ENCODE measurements at regions not wholly inside any gene's neighbourhood (a gene's known extent, or its start where the extent isn't known, plus 50 kb on each side); places are given as distances from the start of the nearest gene placed in this dataset.
"Not testable (repeated sequence)": the region's sequence is repeated elsewhere in the genome, so short reads cannot be mapped to it uniquely, and the experiment has no call there.

DNA sequence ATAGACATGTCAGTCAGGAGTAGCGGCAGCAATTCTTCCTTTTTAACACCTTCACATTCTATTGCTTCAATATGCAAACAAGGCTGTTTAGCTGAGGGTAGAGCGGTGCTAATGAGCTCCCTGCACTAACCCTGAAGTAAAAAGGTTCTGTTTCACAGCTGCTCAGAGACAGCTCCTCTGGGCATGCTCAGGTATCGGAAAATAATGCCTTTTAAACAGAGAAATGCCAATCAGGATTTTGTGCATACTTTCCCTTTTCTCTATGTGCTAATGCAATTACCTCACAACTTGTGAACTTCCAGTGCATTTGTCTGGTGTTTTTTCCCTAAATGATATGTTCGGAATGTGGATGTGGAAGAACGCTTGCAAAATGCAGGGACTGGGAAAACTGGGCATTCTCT, 307.7 kb upstream of the FZD8 start:
- no peak for DNase-seq

DNA sequence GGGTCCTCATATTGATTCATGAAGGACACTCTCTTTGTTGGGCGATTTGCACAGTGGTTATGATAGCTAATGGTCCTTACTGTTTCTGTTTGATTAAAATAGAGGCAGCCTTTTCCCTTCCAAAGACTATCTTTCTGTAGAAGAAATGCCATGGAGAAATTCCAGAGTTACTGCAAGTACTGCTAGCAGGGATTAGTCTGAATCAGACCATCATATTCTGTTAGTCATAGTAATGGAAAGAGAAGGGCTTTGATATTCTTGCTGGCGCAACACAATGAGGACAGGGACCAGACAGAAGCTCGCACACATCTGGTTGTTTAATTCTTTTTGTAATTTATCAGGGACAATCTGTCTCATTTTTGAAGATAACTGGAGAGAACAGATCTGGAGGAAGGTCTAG, 304.5 kb upstream of the FZD8 start:
- DNase-seq = no peak

DNA sequence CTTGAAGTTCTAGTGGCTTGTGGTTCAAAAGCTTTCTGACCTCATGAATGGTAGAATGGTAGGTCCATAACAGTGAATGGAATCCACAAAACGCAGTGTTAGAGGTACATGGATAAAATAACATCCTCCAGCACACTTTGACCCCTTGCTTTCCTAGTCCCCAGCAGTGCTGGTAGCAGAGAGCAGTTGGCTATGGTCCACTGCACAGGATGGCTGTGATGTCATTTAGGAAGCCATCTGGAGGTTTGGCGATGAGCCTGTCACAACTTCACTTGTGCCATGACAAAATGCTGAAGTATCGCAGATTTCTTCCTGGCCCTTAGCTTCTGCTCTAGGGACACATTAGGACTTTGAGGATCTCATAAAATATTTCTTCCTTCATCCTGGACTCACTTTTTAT, 300.0 kb upstream of the FZD8 start:
- no peak for DNase-seq

DNA sequence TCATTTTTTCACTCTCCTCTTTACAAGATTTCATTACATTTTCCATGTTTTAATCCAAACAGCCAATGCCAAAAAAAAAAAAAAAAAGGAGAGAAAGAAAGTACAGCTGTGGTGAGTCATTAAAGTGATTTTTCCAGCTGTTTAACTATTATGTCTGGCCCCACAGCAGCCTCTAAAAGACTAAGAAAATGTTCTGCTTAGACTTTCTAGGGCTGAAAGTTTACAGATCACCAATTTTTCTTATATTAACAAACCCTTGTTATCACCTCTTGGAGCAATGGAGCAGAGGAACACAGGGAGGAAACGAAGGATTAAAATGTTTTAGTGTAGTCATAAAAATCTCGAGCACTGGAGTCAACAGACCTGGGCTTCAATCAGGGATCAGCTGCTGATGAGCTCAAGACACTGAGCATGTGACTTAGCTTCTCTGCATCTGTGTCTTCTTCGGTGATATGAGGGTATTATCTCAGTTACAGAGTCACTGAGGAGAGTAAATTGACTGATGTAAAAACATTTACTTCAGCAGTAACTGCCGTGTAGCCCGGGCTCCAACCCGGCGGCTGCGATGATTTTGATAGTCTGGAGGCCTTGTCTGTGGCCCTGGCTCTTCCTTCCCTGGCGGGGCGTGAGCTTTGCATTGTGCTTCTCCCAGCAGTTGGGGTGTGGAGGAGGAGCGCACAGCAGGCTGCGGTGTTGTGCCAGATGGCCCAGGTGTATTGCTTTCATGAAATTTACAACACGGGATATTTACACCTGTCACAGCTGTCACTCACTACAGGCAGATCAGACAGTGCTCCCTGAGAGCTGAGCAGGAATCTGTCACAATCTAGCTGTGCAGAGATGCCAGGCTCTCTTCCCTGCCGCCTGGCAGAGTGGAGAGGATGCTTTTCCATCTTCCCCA, 298.3 kb upstream of the FZD8 start:
- DNase-seq = no peak

DNA sequence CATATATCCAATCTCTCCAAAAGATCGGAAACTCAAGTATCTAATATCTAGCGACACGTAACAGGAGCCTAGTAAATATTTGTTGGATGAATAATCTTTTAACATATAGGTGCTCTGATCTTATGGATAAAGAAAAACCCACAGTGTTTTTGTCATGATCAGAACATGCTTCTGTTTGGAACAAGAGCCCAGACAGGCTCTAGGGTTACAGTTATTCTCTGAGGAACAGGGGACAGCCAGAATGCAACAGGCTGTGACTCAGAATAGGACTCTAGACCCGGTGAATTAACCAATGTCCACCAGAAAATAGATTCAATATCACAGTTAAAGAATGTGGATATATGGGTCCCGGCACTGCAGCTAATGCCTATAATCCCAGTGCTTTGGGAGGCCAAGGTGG, 296.1 kb upstream of the FZD8 start:
- no peak for DNase-seq

DNA sequence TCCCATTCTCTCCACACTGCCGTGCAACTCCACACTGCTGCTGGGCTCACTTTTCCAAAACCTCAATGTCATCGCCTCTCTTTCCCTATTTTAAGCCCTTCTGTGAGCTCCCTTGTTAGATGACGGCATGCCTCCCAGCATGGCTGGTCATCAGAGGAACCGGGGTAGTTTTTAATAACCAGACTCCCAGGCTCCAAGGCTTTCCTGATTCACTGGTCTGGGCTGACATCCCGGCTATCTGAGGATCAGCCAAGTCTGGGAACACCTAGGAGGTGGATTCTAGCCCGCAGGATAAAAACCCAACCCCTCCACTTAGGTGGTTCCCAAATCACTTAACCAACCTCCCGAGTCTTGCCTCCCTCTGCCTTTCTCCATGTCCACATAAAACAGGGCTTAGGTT, 295.4 kb upstream of the FZD8 start:
- no peak for DNase-seq

DNA sequence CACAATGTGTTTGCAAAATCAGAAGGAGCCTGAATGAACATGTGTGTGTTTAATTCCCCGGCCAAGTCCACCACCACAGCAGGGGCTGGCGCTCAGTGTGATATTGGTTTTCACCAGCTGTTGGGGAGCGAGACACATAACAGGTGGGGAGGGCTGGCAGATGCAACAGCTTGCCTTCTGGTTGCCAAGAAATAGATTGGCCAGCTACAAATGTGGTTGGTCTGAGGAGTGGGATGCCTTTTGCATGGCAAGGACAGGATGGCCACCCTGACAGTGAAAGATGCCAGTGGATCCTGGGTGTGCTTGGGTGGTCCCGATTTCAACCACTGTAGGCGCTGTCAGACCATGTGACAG, 292.5 kb upstream of the FZD8 start:
- DNase-seq = no peak

DNA sequence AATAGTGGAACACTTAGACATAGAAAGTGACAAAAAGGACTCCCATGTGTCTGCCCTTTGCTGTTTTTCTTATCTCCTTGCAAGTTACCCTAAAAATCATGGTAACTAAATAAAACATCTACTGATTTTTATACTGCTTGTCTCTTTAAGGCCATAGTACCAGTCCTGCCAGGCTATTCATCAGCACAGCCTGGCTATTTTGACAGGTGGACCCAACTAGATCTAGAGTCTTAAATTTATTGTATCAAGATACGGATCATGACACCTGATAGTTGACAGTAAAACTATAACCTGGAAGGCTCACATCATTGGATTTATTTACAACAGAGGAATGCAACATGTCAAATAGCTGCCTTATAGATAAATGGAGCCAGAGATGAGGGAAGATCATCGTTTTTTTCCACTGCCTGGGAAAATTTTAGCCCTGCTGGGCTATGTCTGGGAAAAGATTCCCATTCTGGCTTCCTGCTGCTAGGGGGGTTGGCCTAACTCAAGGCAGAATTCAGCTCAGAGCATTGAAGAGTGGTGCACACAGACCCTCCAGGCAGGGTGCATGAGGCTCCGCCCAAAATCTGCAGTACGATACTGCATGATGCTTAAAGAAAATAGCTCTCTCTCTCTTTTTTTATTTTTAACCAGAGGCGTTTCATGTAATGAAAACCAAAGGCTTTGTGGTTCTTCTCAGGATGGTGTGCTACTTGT, 292.0 kb upstream of the FZD8 start:
- no peak for DNase-seq

DNA sequence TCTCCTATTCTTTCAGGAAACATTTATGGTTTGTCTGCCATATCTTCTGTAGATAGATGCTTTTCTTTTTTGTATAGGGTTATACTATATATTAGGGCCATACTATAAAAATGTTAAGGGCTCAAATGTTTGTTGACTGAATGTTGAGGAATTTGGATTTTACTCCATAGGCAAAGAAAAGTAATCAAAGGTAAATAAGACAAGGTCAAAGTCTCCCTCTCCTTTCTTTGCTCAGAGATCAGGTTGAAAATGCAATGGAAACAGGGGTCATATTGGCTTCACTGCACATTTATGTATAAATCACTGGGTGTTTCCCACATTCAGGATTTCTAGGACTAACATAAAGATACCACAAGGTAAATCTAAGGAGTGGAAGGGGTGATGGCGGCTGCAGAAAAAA, 291.4 kb upstream of the FZD8 start:
- no peak for DNase-seq

DNA sequence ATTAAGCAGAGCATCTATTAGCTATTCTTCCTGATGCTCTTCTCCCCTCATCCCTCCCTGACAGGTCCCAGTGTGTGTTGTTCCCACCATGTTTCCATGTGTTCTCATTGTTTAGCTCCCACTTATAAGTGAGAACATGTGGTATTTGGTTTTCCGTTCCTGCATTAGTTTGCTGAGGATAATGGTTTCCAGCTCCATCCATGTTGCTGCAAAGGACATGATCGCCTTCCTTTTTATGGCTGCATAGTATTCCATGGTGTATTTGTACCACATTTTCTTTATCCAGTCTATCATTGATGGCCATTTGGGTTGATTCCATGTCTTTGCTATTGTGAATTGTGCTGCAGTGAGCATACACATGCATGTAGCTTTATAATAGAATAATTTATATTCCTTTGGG, 287.9 kb upstream of the FZD8 start:
- DNase-seq = not testable (repeated sequence)

DNA sequence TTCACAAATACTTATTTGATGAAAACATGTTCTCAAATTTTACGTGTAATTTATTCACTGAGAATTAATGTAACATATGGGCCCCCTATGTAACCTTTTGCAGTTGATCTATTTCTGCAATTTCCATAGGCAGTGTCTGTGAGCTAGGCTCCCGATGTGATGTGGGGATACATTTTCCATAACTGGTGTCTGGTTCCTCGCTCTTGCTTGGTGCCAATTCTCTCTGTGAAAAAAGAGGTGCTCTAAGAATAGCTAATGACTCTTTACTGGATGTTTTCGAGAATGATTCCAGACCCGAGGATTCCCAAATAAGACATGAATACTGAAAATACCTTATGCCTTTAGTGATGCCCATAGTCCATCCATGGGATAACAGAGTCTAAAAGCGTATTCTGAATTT, 286.7 kb upstream of the FZD8 start:
- DNase-seq = no peak

DNA sequence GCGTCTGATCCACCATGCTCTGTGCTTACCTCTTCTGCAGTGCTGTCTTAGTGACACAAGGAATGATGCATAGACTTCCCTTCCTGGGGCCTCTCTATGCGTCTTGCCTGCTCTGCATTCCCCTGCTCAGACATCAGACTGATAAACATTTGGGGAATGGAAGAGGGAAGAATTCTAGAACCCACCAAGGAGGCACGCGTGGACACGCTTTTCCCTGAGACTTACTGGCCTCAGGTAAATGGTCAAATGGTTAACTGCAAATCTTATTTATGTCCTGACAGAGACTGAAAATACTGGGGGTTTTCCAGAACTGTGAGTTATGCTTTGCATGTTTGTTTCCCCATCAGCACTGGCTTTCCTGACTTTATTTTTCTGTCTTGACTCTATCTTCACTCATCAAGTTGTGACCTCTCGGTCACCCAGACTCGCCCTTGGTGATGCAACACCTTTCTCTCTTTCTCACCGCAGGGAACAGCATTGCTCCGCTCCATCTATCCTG, 285.9 kb upstream of the FZD8 start:
- no peak for DNase-seq

DNA sequence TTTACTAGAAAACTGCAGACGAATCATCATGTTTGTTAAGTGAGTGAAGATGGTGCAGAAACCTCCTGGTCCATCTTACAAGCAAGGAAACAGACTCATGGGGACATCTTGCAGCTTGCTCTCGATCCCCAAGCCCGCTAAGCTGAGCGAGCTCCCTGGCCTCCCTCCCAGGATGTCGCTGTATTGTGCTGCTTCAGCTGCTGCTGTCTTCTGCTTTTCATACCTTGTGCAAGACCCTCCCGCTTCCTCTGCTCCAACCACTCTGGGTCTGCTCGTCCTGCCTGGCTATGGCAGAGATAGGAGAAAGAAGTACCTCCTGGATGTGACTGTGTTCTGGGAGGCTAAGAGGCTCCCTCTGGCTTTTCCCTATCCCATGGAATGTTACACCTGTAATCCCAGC, 285.2 kb upstream of the FZD8 start:
- DNase-seq = no peak

DNA sequence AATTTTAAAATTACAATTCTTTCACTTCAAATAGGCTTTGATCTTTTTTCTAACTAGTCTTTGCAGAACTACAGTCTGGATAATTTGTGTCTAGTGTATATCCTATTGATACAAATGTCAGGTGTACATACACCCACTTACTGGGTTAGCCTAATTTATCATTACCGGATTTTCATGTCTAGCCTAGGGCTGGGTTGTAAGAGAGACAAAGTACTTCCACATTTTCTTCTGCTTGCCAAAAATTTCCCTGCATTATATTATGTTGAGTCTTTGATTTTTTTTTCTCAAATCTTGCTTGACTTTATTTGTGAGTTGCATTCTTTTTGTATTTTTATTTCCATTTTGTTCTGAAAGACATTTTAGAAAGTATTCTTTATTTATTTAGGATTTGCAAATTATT, 284.8 kb upstream of the FZD8 start:
- no peak for DNase-seq

DNA sequence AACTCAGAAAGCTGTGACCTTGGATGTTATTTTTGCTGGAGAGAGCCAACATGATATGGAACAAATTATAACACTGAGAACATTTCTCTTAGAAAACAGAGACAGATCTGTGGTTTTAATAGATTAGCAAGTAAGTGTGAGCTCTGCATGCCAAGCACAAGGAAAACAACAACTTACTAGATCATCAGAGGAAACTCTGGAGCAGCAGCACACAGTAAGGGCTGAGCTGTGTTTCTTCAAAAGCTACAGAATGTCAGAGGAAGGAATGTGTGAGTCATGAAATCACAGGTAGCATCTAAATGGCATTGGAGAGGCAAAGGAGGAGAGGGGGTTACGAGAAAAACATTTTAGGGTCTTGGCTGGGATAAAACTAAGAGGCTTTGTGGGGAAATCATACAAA, 283.4 kb upstream of the FZD8 start:
- DNase-seq = no peak

DNA sequence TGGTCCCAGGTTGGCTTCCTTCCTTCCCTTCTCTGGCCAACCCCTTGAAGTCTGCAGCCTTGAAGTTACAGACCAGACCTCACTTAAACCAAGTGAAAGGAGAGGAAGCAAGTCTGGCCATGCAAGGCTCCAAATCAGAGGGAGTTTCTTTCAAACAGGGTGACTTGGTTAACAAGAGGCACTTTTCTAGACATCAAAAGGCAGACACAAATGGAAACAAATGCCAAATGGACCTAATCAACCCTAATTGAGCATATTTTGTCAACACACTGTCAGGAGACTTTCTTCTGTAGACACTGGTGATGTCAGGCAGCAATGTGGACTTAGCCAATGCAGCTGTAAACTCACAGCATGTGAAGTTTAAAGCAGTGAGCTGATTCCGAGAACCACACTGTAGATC, 282.7 kb upstream of the FZD8 start:
- DNase-seq = no peak

DNA sequence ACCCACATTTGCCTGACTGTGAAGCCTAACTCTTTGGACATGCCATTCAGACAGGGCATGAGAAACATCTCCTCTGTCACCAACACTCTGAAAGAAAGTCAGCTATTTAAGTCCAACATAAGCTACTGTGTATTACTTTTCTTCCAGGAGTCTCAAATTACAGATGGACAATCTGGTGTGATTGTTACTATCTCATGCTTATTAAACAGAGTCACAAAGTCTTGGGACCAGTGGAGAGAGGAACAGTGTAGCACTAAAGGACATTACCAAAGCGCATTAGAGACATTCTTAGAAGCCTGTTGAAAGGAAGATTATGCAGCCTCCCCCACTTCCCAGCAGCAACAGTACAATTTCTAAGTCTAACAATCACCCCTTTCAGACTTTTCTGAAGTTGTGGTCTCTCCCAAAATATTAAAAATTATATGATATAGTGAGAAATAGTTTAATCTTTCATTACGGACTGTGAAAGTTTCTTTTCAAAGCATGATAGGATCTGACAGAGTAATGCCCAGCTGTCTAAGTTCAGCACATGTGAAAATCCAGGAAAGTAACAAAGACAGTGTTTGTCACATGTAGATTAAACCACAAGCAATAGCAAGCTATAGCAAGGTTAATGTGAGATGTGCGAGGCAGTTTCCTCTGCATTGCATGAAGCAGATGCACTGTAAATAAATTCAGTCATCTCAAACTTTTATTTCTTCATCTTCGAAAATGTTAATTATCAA, 280.9 kb upstream of the FZD8 start:
- DNase-seq = no peak

DNA sequence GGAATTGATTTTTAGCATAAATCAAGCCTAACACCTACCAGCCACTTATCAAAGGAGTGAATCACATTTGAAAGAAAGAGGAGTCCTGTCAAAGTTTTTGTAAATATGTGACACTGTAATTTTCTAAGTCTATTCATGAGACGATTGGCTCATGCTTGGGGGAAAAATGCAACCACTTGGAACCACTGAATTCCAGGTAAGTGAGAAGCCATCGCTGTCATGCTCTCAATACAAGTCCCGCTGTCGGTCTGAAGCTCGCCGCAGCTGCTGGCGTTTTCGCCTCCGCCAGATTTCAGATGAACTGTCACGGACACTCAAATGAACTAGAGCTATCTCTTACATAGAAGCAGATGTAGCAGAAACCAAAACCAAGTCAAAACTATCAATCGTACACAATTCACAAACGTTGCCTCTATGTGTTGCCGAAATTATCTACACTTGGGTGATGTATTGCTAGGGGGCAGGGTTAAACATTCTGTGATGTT, 279.8 kb upstream of the FZD8 start:
- no peak for DNase-seq

DNA sequence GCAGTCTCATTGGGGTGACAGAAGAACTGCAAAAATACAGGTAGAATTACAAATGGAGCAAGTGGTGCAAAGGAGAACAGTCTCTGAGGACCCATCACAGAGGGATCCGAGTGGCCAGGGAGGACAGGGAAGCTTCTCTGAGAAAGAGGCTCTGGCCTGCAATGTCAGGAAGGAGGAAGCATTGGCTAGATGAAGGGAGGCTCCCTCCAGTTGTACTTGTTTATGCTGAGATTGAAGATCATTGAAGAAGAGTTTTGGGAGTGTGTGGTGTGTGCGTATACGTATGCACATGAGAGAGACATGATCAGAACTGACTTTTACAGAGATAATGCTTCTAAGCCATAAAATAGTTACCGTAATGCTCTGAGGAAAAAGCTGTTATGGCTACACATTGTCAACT, 274.7 kb upstream of the FZD8 start:
- no peak for DNase-seq

DNA sequence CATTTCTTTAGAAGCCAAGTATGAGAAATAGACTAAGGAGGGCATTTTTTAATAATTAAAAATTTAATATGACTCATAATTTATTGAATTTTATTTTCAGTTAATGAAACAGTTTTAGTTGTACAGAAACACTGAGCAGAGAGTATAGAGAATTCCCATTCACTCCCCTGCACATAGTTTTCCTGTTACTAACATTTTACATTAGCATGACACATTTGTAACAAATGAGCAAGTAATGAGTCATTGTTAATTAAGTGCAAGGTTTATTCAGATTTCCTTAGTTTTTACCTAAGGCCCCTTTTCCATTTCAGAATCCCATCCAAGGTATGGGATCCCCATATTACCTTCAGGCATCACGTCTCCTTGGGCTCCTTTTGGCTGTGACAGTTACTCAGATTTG, 271.5 kb upstream of the FZD8 start:
- no peak for DNase-seq

DNA sequence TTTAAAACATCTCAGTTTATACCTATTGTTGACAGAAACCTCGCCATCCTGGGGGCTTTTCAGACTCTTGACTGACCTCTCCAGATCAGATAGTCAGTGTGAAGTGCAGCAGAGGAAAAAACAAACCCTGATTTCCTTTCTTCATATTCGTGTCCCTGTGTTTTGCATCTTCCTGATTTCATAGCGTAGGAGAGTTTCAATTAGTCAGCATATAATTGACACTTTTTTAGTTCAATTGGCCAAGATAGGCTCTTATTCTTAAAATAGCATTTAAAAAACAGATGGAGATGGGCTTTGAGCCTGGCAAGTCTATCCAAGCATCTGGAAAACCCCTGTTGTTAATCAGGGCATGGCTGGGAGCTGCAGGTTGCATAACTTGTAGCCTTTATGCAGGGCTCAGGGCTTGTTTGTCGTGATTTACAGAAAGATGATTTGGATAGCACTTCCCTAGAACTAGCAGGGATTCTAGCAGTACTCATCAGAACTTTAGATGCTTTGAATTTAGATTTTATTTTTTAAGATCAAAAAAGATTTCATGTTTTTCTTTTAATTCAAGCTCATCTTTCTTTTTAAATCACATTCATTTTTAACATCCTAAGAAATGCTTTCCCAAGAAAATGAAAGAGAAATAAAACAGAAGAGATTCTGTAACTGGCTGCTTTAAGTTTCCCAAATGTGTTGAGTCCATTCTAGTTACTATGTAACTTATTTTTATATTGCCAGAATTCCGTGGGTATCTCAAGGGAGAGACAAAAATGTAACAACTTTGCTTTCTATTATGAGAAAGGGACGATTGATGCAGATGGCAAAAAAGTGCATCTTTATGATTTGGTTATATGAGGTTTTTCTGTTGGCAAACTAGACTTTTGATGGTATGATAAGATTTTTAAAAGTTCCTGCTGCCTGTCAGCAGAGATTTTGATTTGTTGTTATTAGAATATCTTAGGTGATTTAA, 270.8 kb upstream of the FZD8 start:
- no peak for DNase-seq

DNA sequence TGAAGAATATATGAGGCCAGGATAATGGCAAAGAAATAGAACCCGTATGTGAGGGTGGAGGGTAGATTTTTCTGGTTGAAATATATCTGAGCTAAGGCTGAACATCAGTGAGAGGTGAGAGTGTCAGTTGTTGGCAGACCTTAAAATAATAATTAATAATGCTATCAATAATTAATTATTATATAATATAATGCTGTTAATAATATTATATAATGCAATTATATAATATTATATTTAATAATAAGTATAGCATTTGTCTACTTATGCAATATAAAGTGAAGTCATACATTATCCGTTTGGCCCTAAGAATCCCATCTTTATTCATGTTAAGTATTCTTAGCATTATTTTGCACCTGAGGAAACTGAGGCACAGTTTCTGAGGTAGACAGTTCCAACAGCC, 269.9 kb upstream of the FZD8 start:
- DNase-seq = no peak

DNA sequence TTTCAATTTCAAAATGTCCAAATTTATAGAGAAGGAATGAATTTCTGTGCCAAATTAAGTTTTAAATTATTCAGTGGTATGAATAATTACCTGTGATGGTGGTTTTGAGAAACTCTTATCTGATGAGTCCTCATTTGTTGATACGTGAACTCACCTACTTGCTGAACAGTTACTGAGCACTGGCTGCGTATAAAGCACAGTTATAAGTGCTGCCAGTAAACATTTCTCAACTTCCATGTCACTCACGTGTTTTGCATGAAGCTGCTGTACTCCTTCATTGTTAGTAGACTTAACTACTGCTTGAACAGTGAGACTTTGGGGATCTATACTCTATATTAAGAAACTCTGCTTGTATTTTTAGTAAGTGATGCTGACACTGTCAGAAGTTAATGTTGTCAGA, 269.1 kb upstream of the FZD8 start:
- DNase-seq = no peak
